ENCODE measurements at regions not wholly inside any gene's neighbourhood (a gene's known extent, or its start where the extent isn't known, plus 50 kb on each side); places are given as distances from the start of the nearest gene placed in this dataset.

GRCh38 chr12:59010118-59010517 lies 89.8 kb upstream of the LRIG3 start:
- Mint-ChIP-seq H3K27me3 (no peaks in the 10 kb centered on the region), H3K4me1 (no peaks in the 10 kb centered on the region), H3K9me3 (peaks cover 3% of the 10 kb centered on the region), H3K27ac (no peak overlapping the region), H3K4me3 (no peak overlapping the region), H3K36me3 (ENCODE audit: low read depth) (no peaks in the 10 kb centered on the region)
- no peak for ATAC-seq (replicated peaks)

- no peak for ATAC-seq (replicated peaks)
- no peaks in the 10 kb centered on the region for H3K36me3 Mint-ChIP-seq (ENCODE audit: low read depth)
- H3K4me3 Mint-ChIP-seq = no peak overlapping the region
- no peak overlapping the region for H3K27ac Mint-ChIP-seq
- H3K4me1 Mint-ChIP-seq = no peaks in the 10 kb centered on the region
- peaks cover 3% of the 10 kb centered on the region for H3K9me3 Mint-ChIP-seq
- H3K27me3 Mint-ChIP-seq = no peaks in the 10 kb centered on the region
These were observed 87.3 kb upstream of the LRIG3 start for GRCh38 chr12:59007620-59008019.

- H3K27me3 Mint-ChIP-seq = no peaks in the 10 kb centered on the region
- no peak for ATAC-seq (replicated peaks)
- H3K36me3 Mint-ChIP-seq (ENCODE audit: low read depth) = no peaks in the 10 kb centered on the region
- H3K27ac Mint-ChIP-seq = no peak overlapping the region
- no peak overlapping the region for H3K4me3 Mint-ChIP-seq
- no peaks in the 10 kb centered on the region for H3K4me1 Mint-ChIP-seq
- peaks cover 3% of the 10 kb centered on the region for H3K9me3 Mint-ChIP-seq
These were observed 85.1 kb upstream of the LRIG3 start for GRCh38 chr12:59005193-59005955.

- H3K4me1 Mint-ChIP-seq = no peaks in the 10 kb centered on the region
- no peaks in the 10 kb centered on the region for H3K27me3 Mint-ChIP-seq
- ATAC-seq (replicated peaks) = no peak
- no peak overlapping the region for H3K27ac Mint-ChIP-seq
- no peak overlapping the region for H3K4me3 Mint-ChIP-seq
- H3K9me3 Mint-ChIP-seq = peaks cover 3% of the 10 kb centered on the region
- no peaks in the 10 kb centered on the region for H3K36me3 Mint-ChIP-seq (ENCODE audit: low read depth)
These were observed 84.2 kb upstream of the LRIG3 start for GRCh38 chr12:59004456-59004855.

- no peak for ATAC-seq (replicated peaks)
- Mint-ChIP-seq H3K27me3 (no peaks in the 10 kb centered on the region), H3K36me3 (ENCODE audit: low read depth) (no peaks in the 10 kb centered on the region), H3K27ac (no peak overlapping the region), H3K4me3 (no peak overlapping the region), H3K4me1 (no peaks in the 10 kb centered on the region), H3K9me3 (peaks cover 4% of the 10 kb centered on the region)
These were observed 75.5 kb upstream of the LRIG3 start for GRCh38 chr12:58995666-58996363.

GRCh38 chr12:58988643-58989344 lies 68.5 kb upstream of the LRIG3 start:
- H3K27ac Mint-ChIP-seq = no peak overlapping the region
- peaks cover 11% of the 10 kb centered on the region for H3K9me3 Mint-ChIP-seq
- no peak overlapping the region for H3K4me3 Mint-ChIP-seq
- H3K27me3 Mint-ChIP-seq = no peaks in the 10 kb centered on the region
- H3K4me1 Mint-ChIP-seq = no peaks in the 10 kb centered on the region
- no peak for ATAC-seq (replicated peaks)
- no peaks in the 10 kb centered on the region for H3K36me3 Mint-ChIP-seq (ENCODE audit: low read depth)

- no peaks in the 10 kb centered on the region for H3K4me1 Mint-ChIP-seq
- ATAC-seq (replicated peaks) = no peak
- H3K27ac Mint-ChIP-seq = no peak overlapping the region
- H3K9me3 Mint-ChIP-seq = no peaks in the 10 kb centered on the region
- no peaks in the 10 kb centered on the region for H3K27me3 Mint-ChIP-seq
- H3K4me3 Mint-ChIP-seq = no peak overlapping the region
- no peaks in the 10 kb centered on the region for H3K36me3 Mint-ChIP-seq (ENCODE audit: low read depth)
These were observed 61.7 kb upstream of the LRIG3 start for GRCh38 chr12:58981961-58982360.

GRCh38 chr12:58980768-58981167 lies 60.5 kb upstream of the LRIG3 start:
- Mint-ChIP-seq H3K27ac (no peak overlapping the region), H3K4me3 (no peak overlapping the region), H3K4me1 (no peaks in the 10 kb centered on the region), H3K9me3 (no peaks in the 10 kb centered on the region), H3K36me3 (ENCODE audit: low read depth) (no peaks in the 10 kb centered on the region), H3K27me3 (no peaks in the 10 kb centered on the region)
- ATAC-seq (replicated peaks) = no peak

- H3K36me3 Mint-ChIP-seq (ENCODE audit: low read depth) = no peaks in the 10 kb centered on the region
- H3K9me3 Mint-ChIP-seq = no peaks in the 10 kb centered on the region
- no peaks in the 10 kb centered on the region for H3K27me3 Mint-ChIP-seq
- no peak for ATAC-seq (replicated peaks)
- H3K4me3 Mint-ChIP-seq = no peak overlapping the region
- no peak overlapping the region for H3K27ac Mint-ChIP-seq
- no peaks in the 10 kb centered on the region for H3K4me1 Mint-ChIP-seq
These were observed 58.4 kb upstream of the LRIG3 start for GRCh38 chr12:58978717-58979116.

GRCh38 chr12:58977476-58977875 lies 57.2 kb upstream of the LRIG3 start:
- ATAC-seq (replicated peaks) = no peak
- Mint-ChIP-seq H3K4me1 (no peaks in the 10 kb centered on the region), H3K27ac (no peak overlapping the region), H3K36me3 (ENCODE audit: low read depth) (no peaks in the 10 kb centered on the region), H3K4me3 (no peak overlapping the region), H3K27me3 (no peaks in the 10 kb centered on the region), H3K9me3 (no peaks in the 10 kb centered on the region)

- no peak overlapping the region for H3K4me3 Mint-ChIP-seq
- H3K36me3 Mint-ChIP-seq (ENCODE audit: low read depth) = no peaks in the 10 kb centered on the region
- no peaks in the 10 kb centered on the region for H3K27me3 Mint-ChIP-seq
- no peak overlapping the region for H3K27ac Mint-ChIP-seq
- ATAC-seq (replicated peaks) = no peak
- no peaks in the 10 kb centered on the region for H3K9me3 Mint-ChIP-seq
- no peaks in the 10 kb centered on the region for H3K4me1 Mint-ChIP-seq
These were observed 55.8 kb upstream of the LRIG3 start for GRCh38 chr12:58976146-58976545.

Data from activated T-helper 17 cell treated with anti-CD3 and anti-CD28 coated beads, Interleukin-2, amount 50 U/mL, for 72 hours (primary cell).